ENCODE measurements at regions not wholly inside any gene's neighbourhood (a gene's known extent, or its start where the extent isn't known, plus 50 kb on each side); places are given as distances from the start of the nearest gene placed in this dataset.

DNA sequence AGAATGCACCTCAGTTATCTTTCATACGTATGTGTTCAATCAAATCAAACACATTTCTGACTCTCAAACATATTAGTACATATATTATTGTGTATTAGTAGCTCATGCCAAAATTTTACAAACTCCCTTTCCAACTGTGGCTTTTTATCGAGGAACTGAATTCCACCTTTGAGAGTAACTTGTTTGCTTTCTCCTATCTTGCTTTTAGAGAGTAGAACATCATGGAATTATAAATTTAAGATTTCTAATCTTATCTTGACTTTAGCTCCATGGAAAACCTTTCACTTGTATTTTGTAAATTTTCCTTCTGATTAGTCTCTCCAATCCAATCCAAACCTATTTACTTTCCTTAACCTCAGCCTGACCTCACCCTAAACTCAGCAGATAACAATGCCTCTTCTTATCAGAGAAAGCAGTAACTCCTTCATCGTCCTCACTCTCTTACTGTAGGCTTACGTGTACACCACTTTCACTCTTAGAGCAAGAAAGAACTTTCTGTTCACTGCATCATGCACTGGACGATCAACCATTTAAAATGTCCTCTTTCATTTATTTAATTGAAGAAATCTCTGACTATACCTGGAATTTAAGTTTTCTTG is 164.5 kb downstream of the TMTC3 start:
- TF ChIP-seq, protein P1, sequence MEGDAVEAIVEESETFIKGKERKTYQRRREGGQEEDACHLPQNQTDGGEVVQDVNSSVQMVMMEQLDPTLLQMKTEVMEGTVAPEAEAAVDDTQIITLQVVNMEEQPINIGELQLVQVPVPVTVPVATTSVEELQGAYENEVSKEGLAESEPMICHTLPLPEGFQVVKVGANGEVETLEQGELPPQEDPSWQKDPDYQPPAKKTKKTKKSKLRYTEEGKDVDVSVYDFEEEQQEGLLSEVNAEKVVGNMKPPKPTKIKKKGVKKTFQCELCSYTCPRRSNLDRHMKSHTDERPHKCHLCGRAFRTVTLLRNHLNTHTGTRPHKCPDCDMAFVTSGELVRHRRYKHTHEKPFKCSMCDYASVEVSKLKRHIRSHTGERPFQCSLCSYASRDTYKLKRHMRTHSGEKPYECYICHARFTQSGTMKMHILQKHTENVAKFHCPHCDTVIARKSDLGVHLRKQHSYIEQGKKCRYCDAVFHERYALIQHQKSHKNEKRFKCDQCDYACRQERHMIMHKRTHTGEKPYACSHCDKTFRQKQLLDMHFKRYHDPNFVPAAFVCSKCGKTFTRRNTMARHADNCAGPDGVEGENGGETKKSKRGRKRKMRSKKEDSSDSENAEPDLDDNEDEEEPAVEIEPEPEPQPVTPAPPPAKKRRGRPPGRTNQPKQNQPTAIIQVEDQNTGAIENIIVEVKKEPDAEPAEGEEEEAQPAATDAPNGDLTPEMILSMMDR (IDR thresholded peaks at IDR 0.05) = no peak
- TF ChIP-seq POLR2A (IDR thresholded peaks at IDR 0.05) = no peak
- TF ChIP-seq POLR2AphosphoS5 (IDR thresholded peaks at IDR 0.05) = no peak
